ENCODE measurements at regions not wholly inside any gene's neighbourhood (a gene's known extent, or its start where the extent isn't known, plus 50 kb on each side); places are given as distances from the start of the nearest gene placed in this dataset.

- Mint-ChIP-seq H3K27ac (no peak overlapping the region), H3K4me3 (ENCODE audit: low read depth) (no peak overlapping the region), H3K4me1 (ENCODE audit: low read depth) (no peaks in the 10 kb centered on the region), H3K36me3 (ENCODE audit: insufficient read depth) (no peaks in the 10 kb centered on the region), H3K9me3 (ENCODE audit: low read depth) (peaks cover 3% of the 10 kb centered on the region), H3K27me3 (peaks cover 2% of the 10 kb centered on the region)
- DNase-seq (ENCODE audit: low spot score, unreplicated experiment) = no peak
- no peak for TF ChIP-seq CTCF (IDR thresholded peaks at IDR 0.05; ENCODE audit: unreplicated experiment)
These were observed 609.0 kb downstream of the DHX35 start for GRCh38 chr20:39571171-39571570.

- DNase-seq (ENCODE audit: low spot score, unreplicated experiment) = no peak
- TF ChIP-seq CTCF (IDR thresholded peaks at IDR 0.05; ENCODE audit: unreplicated experiment) = no peak
- Mint-ChIP-seq H3K27ac (no peak overlapping the region), H3K4me3 (ENCODE audit: low read depth) (no peak overlapping the region), H3K27me3 (no peaks in the 10 kb centered on the region), H3K4me1 (ENCODE audit: low read depth) (no peaks in the 10 kb centered on the region), H3K36me3 (ENCODE audit: insufficient read depth) (no peaks in the 10 kb centered on the region), H3K9me3 (ENCODE audit: low read depth) (no peaks in the 10 kb centered on the region)
These were observed 606.0 kb downstream of the DHX35 start for GRCh38 chr20:39568109-39568508.

GRCh38 chr20:39563349-39563748 lies 601.2 kb downstream of the DHX35 start:
- no peaks in the 10 kb centered on the region for H3K27me3 Mint-ChIP-seq
- no peak overlapping the region for H3K4me3 Mint-ChIP-seq (ENCODE audit: low read depth)
- H3K9me3 Mint-ChIP-seq (ENCODE audit: low read depth) = no peaks in the 10 kb centered on the region
- H3K27ac Mint-ChIP-seq = no peak overlapping the region
- H3K36me3 Mint-ChIP-seq (ENCODE audit: insufficient read depth) = no peaks in the 10 kb centered on the region
- no peak for TF ChIP-seq CTCF (IDR thresholded peaks at IDR 0.05; ENCODE audit: unreplicated experiment)
- H3K4me1 Mint-ChIP-seq (ENCODE audit: low read depth) = no peaks in the 10 kb centered on the region
- DNase-seq (ENCODE audit: low spot score, unreplicated experiment) = no peak

- Mint-ChIP-seq H3K36me3 (ENCODE audit: insufficient read depth) (no peaks in the 10 kb centered on the region), H3K4me1 (ENCODE audit: low read depth) (no peaks in the 10 kb centered on the region), H3K27me3 (peaks cover 15% of the 10 kb centered on the region), H3K9me3 (ENCODE audit: low read depth) (no peaks in the 10 kb centered on the region), H3K27ac (no peak overlapping the region), H3K4me3 (ENCODE audit: low read depth) (no peak overlapping the region)
- DNase-seq (ENCODE audit: low spot score, unreplicated experiment) = no peak
- TF ChIP-seq CTCF (IDR thresholded peaks at IDR 0.05; ENCODE audit: unreplicated experiment) = no peak
These were observed 592.2 kb downstream of the DHX35 start for GRCh38 chr20:39554341-39554740.

GRCh38 chr20:39553120-39553519 lies 591.0 kb downstream of the DHX35 start:
- Mint-ChIP-seq H3K36me3 (ENCODE audit: insufficient read depth) (no peaks in the 10 kb centered on the region), H3K27ac (no peak overlapping the region), H3K4me1 (ENCODE audit: low read depth) (no peaks in the 10 kb centered on the region), H3K4me3 (ENCODE audit: low read depth) (no peak overlapping the region), H3K9me3 (ENCODE audit: low read depth) (no peaks in the 10 kb centered on the region), H3K27me3 (peaks cover 15% of the 10 kb centered on the region)
- TF ChIP-seq CTCF (IDR thresholded peaks at IDR 0.05; ENCODE audit: unreplicated experiment) = no peak
- DNase-seq (ENCODE audit: low spot score, unreplicated experiment) = no peak

All from progenitor cell of endocrine pancreas (in vitro differentiated cells).